ENCODE measurements at regions not wholly inside any gene's neighbourhood (a gene's known extent, or its start where the extent isn't known, plus 50 kb on each side); places are given as distances from the start of the nearest gene placed in this dataset. TPM values are rescaled to one million over a fixed set of nuclear protein-coding genes. Genes with fewer than 3 reads are reported as not detected.

Small RNAs in the stretch of these regions (microRNA-seq; reads per million reads assigned to microRNA genes)
- gene MIR550A2 (not detected), gene MIR550B2 (not detected)

Small RNAs in the stretch of these regions (small RNA-seq; reads per million reads assigned to genes)
- gene AC018645.1 (not detected), gene MIR550A2 (not detected), gene RF00322 (not detected)

Data from hepatocyte (in vitro differentiated cells).